ENCODE measurements at regions not wholly inside any gene's neighbourhood (a gene's known extent, or its start where the extent isn't known, plus 50 kb on each side); places are given as distances from the start of the nearest gene placed in this dataset.

- H3K36me3 ChIP-seq = no peaks in the 10 kb centered on the region
- peaks cover 0 to 22% (median 18%) of the 10 kb centered on the region in 4 donors for H3K4me1 ChIP-seq
- H3K27ac ChIP-seq = no peak overlapping the region
- intact Hi-C loops (cut with DNase I; ENCODE audit: low total_unique reads) = no loop called here
- H3K27me3 ChIP-seq = no peaks in the 10 kb centered on the region
- H3K9me3 ChIP-seq = no peaks in the 10 kb centered on the region
- TF ChIP-seq CTCF (IDR thresholded peaks at IDR 0.05) = no peak
- DNase-seq = no peak
- no peak overlapping the region for H3K4me3 ChIP-seq
Observed at GRCh38 chr3:72335458-72336095, 512.7 kb downstream of the SHQ1 start.

GRCh38 chr3:72334681-72335457 lies 513.4 kb downstream of the SHQ1 start:
- TF ChIP-seq CTCF (IDR thresholded peaks at IDR 0.05) = no peak
- peaks cover 0 to 21% (median 21%) of the 10 kb centered on the region in 4 donors for H3K4me1 ChIP-seq
- H3K27ac ChIP-seq = no peak overlapping the region
- H3K9me3 ChIP-seq = no peaks in the 10 kb centered on the region
- no peaks in the 10 kb centered on the region for H3K27me3 ChIP-seq
- intact Hi-C loops (cut with DNase I; ENCODE audit: low total_unique reads) = no loop called here
- peak in 1 of 2 donors; percentile 55 for DNase-seq
- H3K4me3 ChIP-seq = no peak overlapping the region
- H3K36me3 ChIP-seq = no peaks in the 10 kb centered on the region

GRCh38 chr3:72332689-72333088 lies 515.6 kb downstream of the SHQ1 start:
- Histone ChIP-seq H3K9me3 (no peaks in the 10 kb centered on the region), H3K4me3 (no peak overlapping the region), H3K27me3 (no peaks in the 10 kb centered on the region), H3K4me1 (peaks cover 0 to 26% (median 21%) of the 10 kb centered on the region in 4 donors), H3K36me3 (no peaks in the 10 kb centered on the region), H3K27ac (no peak overlapping the region)
- no peak for DNase-seq
- TF ChIP-seq CTCF (IDR thresholded peaks at IDR 0.05) = no peak
- intact Hi-C loops (cut with DNase I; ENCODE audit: low total_unique reads) = no loop called here

- no peak overlapping the region for H3K4me3 ChIP-seq
- peaks cover 0 to 24% (median 18%) of the 10 kb centered on the region in 4 donors for H3K4me1 ChIP-seq
- H3K27ac ChIP-seq = no peak overlapping the region
- H3K36me3 ChIP-seq = no peaks in the 10 kb centered on the region
- intact Hi-C loops (cut with DNase I; ENCODE audit: low total_unique reads) = no loop called here
- DNase-seq = no peak
- H3K27me3 ChIP-seq = no peaks in the 10 kb centered on the region
- no peaks in the 10 kb centered on the region for H3K9me3 ChIP-seq
- no peak for TF ChIP-seq CTCF (IDR thresholded peaks at IDR 0.05)
Observed at GRCh38 chr3:72332036-72332435, 516.2 kb downstream of the SHQ1 start.

- intact Hi-C loops (cut with DNase I; ENCODE audit: low total_unique reads) = no loop called here
- no peak for TF ChIP-seq CTCF (IDR thresholded peaks at IDR 0.05)
- no peaks in the 10 kb centered on the region for H3K9me3 ChIP-seq
- no peak overlapping the region for H3K27ac ChIP-seq
- H3K4me1 ChIP-seq = peaks cover 0 to 15% (median 11%) of the 10 kb centered on the region in 4 donors
- no peaks in the 10 kb centered on the region for H3K27me3 ChIP-seq
- DNase-seq = no peak
- H3K4me3 ChIP-seq = no peak overlapping the region
- H3K36me3 ChIP-seq = no peaks in the 10 kb centered on the region
Observed at GRCh38 chr3:72331076-72331475, 517.2 kb downstream of the SHQ1 start.

Data from tibial artery (tissue), 4 donors.